D341Med (cell line): ENCODE measurements at regions not wholly inside any gene's neighbourhood (a gene's known extent, or its start where the extent isn't known, plus 50 kb on each side); places are given as distances from the start of the nearest gene placed in this dataset.

ENCODE experiments used
- DNase-seq: peaks from one replicate; pipeline ENCODE4 v3.0.0; 2012; ENCODE audit warnings: low spot score

- no peak for DNase-seq
Observed at GRCh38 chr13:40458720-40458990, 207.8 kb downstream of the FOXO1 start.

GRCh38 chr13:40460116-40460515 lies 206.3 kb downstream of the FOXO1 start:
- DNase-seq = no peak

GRCh38 chr13:40464337-40465014 lies 202.0 kb downstream of the FOXO1 start:
- no peak for DNase-seq

GRCh38 chr13:40465015-40465390 lies 201.4 kb downstream of the FOXO1 start:
- DNase-seq = no peak

- DNase-seq = no peak
Observed at GRCh38 chr13:40466272-40466671, 200.2 kb downstream of the FOXO1 start.

GRCh38 chr13:40468227-40468838 lies 198.1 kb downstream of the FOXO1 start:
- no peak for DNase-seq

- DNase-seq = no peak
Observed at GRCh38 chr13:40469581-40470310, 196.7 kb downstream of the FOXO1 start.

GRCh38 chr13:40470660-40471059 lies 195.8 kb downstream of the FOXO1 start:
- no peak for DNase-seq

- DNase-seq = no peak
Observed at GRCh38 chr13:40471076-40471475, 195.4 kb downstream of the FOXO1 start.

GRCh38 chr13:40471911-40472310 lies 194.5 kb downstream of the FOXO1 start:
- no peak for DNase-seq

- no peak for DNase-seq
Observed at GRCh38 chr13:40472427-40473220, 193.8 kb downstream of the FOXO1 start.

GRCh38 chr13:40475617-40476016 lies 190.8 kb downstream of the FOXO1 start:
- DNase-seq = no peak

GRCh38 chr13:40476175-40476958 lies 190.1 kb downstream of the FOXO1 start:
- DNase-seq = no peak

GRCh38 chr13:40477623-40478608 lies 188.5 kb downstream of the FOXO1 start:
- DNase-seq = no peak

GRCh38 chr13:40478775-40479174 lies 187.7 kb downstream of the FOXO1 start:
- DNase-seq = no peak

- DNase-seq = no peak
Observed at GRCh38 chr13:40479196-40479845, 187.1 kb downstream of the FOXO1 start.

- no peak for DNase-seq
Observed at GRCh38 chr13:40480012-40480914, 186.2 kb downstream of the FOXO1 start.

- DNase-seq = no peak
Observed at GRCh38 chr13:40480915-40481516, 185.4 kb downstream of the FOXO1 start.

- no peak for DNase-seq
Observed at GRCh38 chr13:40483601-40484000, 182.8 kb downstream of the FOXO1 start.
